Memory B cell (primary cell): ENCODE measurements at regions not wholly inside any gene's neighbourhood (a gene's known extent, or its start where the extent isn't known, plus 50 kb on each side); places are given as distances from the start of the nearest gene placed in this dataset.

Source experiments
- ATAC-seq: fragments of 150-1000 bp; cut with Tn5 transposase; 2 replicates; pipeline ENCODE4 v1.10.0; 2021; ENCODE audit warnings: low read depth, mild to moderate bottlenecking, moderate library complexity
- DNase-seq, 2 donors: peaks; one replicate each; pipeline ENCODE4 v3.0.0; 2022; ENCODE audit warnings: low spot score in 2 of 2
- H3K27ac Mint-ChIP-seq: one replicate; pipeline ENCODE4 v1.8.0; 2022; ENCODE audit warnings: mild to moderate bottlenecking, moderate library complexity, mixed read lengths
- H3K27me3 Mint-ChIP-seq: one replicate; pipeline ENCODE4 v1.8.0; 2022; ENCODE audit warnings: mixed read lengths
- H3K36me3 Mint-ChIP-seq: one replicate; pipeline ENCODE4 v1.8.0; 2022; ENCODE audit warnings: mild to moderate bottlenecking, mixed read lengths
- H3K4me1 Mint-ChIP-seq: one replicate; pipeline ENCODE4 v1.8.0; 2022; ENCODE audit warnings: mixed read lengths
- H3K4me3 Mint-ChIP-seq: one replicate; pipeline ENCODE4 v1.8.0; 2022; ENCODE audit warnings: mild to moderate bottlenecking, moderate library complexity, mixed read lengths
- H3K9me3 Mint-ChIP-seq: one replicate; pipeline ENCODE4 v1.8.0; 2022; ENCODE audit warnings: mixed read lengths

DNA sequence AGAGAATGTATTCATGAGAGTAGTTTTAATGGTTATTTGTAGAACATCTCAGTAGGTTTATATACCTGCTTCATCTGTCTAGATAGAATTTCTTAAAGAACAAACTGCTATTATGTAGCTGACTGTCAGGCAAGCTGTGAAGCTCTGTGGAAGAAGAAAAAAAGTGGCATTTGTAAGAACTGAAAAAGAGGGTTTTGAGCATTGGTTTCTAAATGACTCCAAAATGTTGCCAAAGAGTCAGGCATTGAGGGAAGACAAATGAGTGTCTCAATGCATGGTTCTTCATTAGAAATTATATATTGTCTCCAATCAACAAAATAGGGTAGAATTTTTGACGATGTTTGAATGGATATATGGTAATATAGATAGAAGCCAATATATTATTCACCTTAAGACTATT, 1276.1 kb downstream of the KCNT2 start:
- H3K4me3 Mint-ChIP-seq, result no peak overlapping the region
- H3K27ac Mint-ChIP-seq, result no peak overlapping the region
- H3K9me3 Mint-ChIP-seq, result peaks cover 5% of the 10 kb centered on the region
- DNase-seq, result no peak
- no peaks in the 10 kb centered on the region for H3K27me3 Mint-ChIP-seq
- no peak for ATAC-seq
- no peaks in the 10 kb centered on the region for H3K4me1 Mint-ChIP-seq
- no peaks in the 10 kb centered on the region for H3K36me3 Mint-ChIP-seq

DNA sequence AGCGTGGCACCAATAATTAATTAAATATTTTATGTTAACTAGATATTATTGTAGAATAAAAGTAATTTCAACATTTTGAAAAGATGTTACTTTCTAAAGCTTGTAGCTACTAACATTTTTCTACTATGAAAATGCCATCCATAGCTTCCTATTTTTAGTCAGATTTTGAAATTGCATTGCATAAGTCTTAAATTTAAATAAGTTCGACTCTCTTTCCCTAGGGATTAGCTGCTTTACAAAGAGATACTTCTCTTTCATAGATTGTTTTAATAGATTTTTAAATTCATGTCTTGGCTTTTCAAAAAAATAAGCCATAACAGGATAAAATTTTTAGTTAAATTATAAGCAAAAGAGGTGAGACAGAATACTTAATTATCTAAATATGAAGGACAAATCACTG, 1279.6 kb downstream of the KCNT2 start:
- no peaks in the 10 kb centered on the region for H3K4me1 Mint-ChIP-seq
- H3K9me3 Mint-ChIP-seq, result peaks cover 6% of the 10 kb centered on the region
- ATAC-seq (no peak), DNase-seq (no peak)
- H3K27ac Mint-ChIP-seq, result no peak overlapping the region
- no peaks in the 10 kb centered on the region for H3K27me3 Mint-ChIP-seq
- H3K36me3 Mint-ChIP-seq, result no peaks in the 10 kb centered on the region
- no peak overlapping the region for H3K4me3 Mint-ChIP-seq

DNA sequence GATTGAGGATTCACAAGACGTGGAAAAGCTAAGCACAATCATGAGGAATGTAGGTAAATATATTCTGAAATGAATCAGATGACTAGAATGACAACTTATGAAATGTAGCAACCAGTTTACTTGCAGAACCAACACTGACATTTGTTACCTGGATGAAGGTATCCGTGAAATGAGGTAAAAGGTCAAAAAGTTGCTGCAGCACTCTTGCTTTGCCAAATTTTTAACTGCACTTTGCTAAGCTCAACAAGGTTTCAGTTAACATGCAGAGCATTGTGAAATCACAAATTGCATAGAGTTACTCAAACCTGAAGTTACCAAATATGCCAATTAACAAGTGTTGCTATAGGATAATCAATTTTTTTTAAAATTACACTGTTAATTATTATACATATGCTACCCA, 1280.1 kb downstream of the KCNT2 start:
- no peaks in the 10 kb centered on the region for H3K36me3 Mint-ChIP-seq
- peaks cover 7% of the 10 kb centered on the region for H3K9me3 Mint-ChIP-seq
- H3K4me1 Mint-ChIP-seq, result no peaks in the 10 kb centered on the region
- no peaks in the 10 kb centered on the region for H3K27me3 Mint-ChIP-seq
- no peak for ATAC-seq
- DNase-seq, result no peak
- H3K4me3 Mint-ChIP-seq, result no peak overlapping the region
- no peak overlapping the region for H3K27ac Mint-ChIP-seq

DNA sequence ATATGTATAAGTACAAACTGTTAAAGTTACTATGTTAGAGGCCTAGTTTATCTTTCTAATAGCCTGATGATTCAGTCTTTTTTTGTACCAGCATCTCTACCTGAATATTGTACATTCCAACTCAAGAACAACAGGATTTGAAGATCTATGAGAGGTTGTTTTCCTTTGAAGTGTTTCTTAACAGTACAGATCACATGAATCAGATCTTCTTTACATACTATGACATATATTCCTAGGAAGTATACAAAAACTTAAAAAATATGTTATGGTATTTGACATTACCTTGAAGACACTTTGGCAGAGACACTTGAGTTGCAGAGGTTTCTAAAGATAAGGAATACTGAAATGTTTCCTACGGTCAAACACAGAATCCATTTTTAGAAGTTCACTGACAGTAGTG, 1280.9 kb downstream of the KCNT2 start:
- Mint-ChIP-seq H3K27ac (no peak overlapping the region), H3K4me3 (no peak overlapping the region), H3K9me3 (peaks cover 8% of the 10 kb centered on the region), H3K27me3 (no peaks in the 10 kb centered on the region), H3K36me3 (no peaks in the 10 kb centered on the region), H3K4me1 (no peaks in the 10 kb centered on the region)
- DNase-seq (no peak), ATAC-seq (no peak)

DNA sequence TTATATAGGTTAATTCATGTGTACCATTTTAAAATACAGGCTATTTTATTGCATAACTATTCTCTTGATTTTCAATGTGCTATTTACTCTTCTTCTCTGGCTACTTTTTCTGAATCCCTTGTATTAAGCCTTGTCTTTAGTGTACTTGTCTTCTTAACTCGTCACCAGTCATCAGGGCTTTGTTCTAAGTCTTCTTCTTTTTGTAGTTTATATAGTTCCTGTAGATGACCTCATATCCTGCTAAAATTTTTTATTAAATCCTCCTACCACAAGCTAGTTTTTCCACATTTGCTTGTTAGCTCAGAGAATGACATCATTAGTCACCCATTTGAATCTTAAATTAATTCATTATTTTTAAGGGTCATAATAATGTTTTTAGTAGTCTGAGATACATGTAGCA, 1281.9 kb downstream of the KCNT2 start:
- ATAC-seq (no peak), DNase-seq (no peak)
- no peaks in the 10 kb centered on the region for H3K4me1 Mint-ChIP-seq
- H3K27me3 Mint-ChIP-seq, result no peaks in the 10 kb centered on the region
- H3K4me3 Mint-ChIP-seq, result no peak overlapping the region
- peaks cover 8% of the 10 kb centered on the region for H3K9me3 Mint-ChIP-seq
- no peak overlapping the region for H3K27ac Mint-ChIP-seq
- H3K36me3 Mint-ChIP-seq, result no peaks in the 10 kb centered on the region

DNA sequence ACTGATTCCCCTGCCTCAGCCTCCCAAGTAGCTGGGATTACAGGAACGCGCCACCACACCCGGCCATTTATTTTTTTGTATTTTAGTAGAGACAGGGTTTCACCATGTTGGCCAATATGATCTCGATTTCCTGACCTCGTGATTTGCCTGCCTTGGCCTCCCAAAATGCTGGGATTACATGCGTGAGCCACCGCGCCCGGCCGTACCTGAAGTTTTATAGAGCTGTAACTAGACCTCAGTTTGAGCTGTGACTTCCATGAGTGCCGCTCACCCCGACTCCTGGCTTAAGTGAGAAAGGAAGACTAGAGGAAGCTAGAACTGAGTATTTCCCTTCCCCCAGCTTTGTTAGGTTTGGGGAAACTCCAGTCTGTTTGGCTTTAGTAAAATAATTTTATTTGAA, 1283.1 kb downstream of the KCNT2 start:
- no peak overlapping the region for H3K27ac Mint-ChIP-seq

DNA sequence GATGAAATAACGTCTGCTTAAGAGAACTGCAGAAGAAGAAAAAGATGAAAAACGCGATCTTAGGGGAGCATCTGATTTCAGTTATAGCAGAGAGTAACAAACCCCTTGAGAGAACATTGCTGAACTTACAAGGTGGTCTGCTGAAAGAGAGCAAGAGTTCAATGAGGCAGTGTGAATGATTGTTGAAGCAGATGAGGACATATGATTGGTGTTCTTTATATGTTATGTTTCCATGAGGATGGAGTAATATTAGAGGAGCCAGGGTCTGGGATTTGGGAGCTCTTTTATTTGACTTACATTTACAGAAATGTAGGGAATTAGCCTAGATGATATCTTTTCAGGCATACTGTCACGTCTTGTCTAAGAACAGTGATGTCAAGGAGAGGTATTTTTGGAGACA, 1302.0 kb downstream of the KCNT2 start:
- no peak overlapping the region for H3K4me3 Mint-ChIP-seq
- ATAC-seq (no peak), DNase-seq (no peak)
- no peaks in the 10 kb centered on the region for H3K4me1 Mint-ChIP-seq
- no peak overlapping the region for H3K27ac Mint-ChIP-seq
- peaks cover 2% of the 10 kb centered on the region for H3K9me3 Mint-ChIP-seq
- no peaks in the 10 kb centered on the region for H3K27me3 Mint-ChIP-seq
- H3K36me3 Mint-ChIP-seq, result no peaks in the 10 kb centered on the region

More for the DNA sequence above, 1283.1 kb downstream of the KCNT2 start:
- ATAC-seq (no peak), DNase-seq (no peak)
- Mint-ChIP-seq H3K27me3 (no peaks in the 10 kb centered on the region), H3K4me1 (no peaks in the 10 kb centered on the region), H3K9me3 (peaks cover 5% of the 10 kb centered on the region), H3K4me3 (no peak overlapping the region), H3K36me3 (no peaks in the 10 kb centered on the region)

DNA sequence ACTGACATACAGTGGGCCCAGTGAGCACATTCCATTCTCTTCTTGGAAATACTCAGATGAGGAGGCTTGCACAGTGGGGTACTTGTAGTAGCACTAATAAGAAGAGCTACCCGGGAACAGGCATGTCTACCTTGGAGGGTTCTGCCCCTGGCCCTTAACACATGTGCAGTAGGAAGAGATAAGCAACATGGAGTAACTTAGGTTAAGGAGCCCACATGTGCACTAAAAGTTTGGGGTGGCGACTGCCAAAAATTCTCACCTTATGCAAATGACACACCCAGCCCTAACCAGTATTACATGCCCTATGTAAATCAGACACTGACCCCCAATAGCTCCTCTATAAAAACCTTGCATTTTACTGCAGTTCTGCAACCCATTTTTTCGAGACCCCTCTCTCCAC, 1313.3 kb downstream of the KCNT2 start:
- Mint-ChIP-seq H3K27me3 (no peaks in the 10 kb centered on the region), H3K27ac (no peak overlapping the region), H3K36me3 (no peaks in the 10 kb centered on the region), H3K9me3 (no peaks in the 10 kb centered on the region), H3K4me1 (no peaks in the 10 kb centered on the region), H3K4me3 (no peak overlapping the region)
- DNase-seq (no peak), ATAC-seq (no peak)

DNA sequence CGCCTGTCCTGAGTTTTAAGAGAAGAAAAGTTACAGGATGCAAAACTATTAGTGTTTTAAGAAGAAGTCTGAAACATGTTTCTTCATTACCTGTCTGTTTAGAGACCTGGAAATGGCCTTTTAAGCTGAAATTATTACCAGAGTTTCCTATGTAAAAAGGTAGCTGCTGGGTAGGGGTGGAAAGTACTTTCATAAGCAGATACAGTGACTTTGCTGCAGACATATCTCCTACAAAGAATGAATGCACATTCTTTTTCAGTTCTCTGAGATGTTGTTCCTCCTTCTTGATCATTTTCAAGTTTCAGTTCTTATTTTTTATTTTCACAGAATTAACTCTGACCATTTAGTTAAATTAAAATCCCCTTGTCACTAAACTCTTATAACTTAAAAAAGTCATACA, 1329.6 kb downstream of the KCNT2 start:
- ATAC-seq, result no peak
- H3K27me3 Mint-ChIP-seq, result no peaks in the 10 kb centered on the region
- peaks cover 1% of the 10 kb centered on the region for H3K9me3 Mint-ChIP-seq
- H3K4me1 Mint-ChIP-seq, result no peaks in the 10 kb centered on the region
- DNase-seq, result no peak
- H3K27ac Mint-ChIP-seq, result no peak overlapping the region
- H3K36me3 Mint-ChIP-seq, result no peaks in the 10 kb centered on the region
- H3K4me3 Mint-ChIP-seq, result no peak overlapping the region

DNA sequence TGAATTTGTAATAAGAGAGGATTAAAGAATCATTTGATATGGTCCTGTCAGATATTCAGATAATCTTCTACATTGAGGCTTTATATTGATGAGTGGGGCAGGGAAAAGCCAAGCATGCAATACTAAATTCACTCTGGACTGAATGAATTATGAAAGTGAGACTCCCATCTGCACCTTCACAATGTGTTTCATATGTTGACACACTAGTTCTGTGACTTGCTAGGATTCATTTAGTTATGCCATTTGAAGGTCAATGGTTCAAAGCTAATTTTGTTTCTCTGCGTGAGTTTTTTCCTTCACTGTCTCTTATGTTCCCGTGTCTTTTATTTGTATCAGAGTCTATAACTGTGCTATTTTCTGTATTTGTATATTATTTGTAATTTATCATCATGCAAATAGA, 1332.5 kb downstream of the KCNT2 start:
- Mint-ChIP-seq H3K9me3 (no peaks in the 10 kb centered on the region), H3K4me3 (no peak overlapping the region), H3K4me1 (no peaks in the 10 kb centered on the region), H3K27ac (no peak overlapping the region), H3K27me3 (no peaks in the 10 kb centered on the region), H3K36me3 (no peaks in the 10 kb centered on the region)
- no peak for DNase-seq
- ATAC-seq, result no peak

DNA sequence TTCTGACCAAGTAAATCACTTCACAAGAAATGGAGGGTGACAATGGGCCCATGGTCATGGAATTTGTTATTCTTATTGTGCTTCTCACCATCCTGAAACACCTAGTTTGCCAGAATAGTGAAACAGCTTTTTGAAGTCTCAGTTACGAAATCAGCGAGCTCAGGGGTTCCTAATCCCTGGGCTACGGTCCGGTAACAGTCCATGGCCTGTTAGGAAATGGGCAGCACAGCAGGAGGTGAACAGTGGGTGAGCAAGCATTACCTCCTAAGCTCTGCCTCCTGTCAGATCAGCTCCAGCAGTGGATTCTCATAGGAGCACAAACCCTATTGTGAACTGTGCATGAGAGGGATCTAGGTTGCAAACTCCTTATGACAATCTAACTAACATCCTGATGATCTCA, 1356.3 kb downstream of the KCNT2 start:
- H3K36me3 Mint-ChIP-seq, result no peaks in the 10 kb centered on the region
- no peak overlapping the region for H3K27ac Mint-ChIP-seq
- no peak overlapping the region for H3K4me3 Mint-ChIP-seq
- H3K4me1 Mint-ChIP-seq, result no peaks in the 10 kb centered on the region
- H3K27me3 Mint-ChIP-seq, result no peaks in the 10 kb centered on the region
- ATAC-seq (no peak), DNase-seq (no peak)
- H3K9me3 Mint-ChIP-seq, result no peaks in the 10 kb centered on the region

DNA sequence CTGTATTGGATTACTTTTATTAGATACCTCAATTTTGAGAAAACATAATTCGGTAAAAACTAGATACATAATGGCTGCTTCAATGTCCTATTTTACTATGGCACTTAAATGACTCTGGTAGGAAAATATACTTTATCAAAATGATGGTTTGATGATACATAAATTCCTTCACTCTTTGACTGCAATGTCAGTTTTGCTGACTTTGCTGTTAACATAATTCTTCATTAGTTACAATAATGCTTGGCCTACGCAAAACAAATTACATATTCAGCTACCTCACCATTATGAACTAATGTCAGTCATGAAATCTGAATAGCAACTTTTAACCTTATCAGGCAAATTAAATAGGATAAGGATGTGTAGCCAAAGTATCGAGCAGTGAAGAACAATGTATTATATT, 1364.7 kb downstream of the KCNT2 start:
- Mint-ChIP-seq H3K27me3 (no peaks in the 10 kb centered on the region), H3K9me3 (peaks cover 1% of the 10 kb centered on the region), H3K4me1 (no peaks in the 10 kb centered on the region), H3K27ac (no peak overlapping the region), H3K36me3 (no peaks in the 10 kb centered on the region), H3K4me3 (no peak overlapping the region)
- DNase-seq (no peak), ATAC-seq (no peak)

DNA sequence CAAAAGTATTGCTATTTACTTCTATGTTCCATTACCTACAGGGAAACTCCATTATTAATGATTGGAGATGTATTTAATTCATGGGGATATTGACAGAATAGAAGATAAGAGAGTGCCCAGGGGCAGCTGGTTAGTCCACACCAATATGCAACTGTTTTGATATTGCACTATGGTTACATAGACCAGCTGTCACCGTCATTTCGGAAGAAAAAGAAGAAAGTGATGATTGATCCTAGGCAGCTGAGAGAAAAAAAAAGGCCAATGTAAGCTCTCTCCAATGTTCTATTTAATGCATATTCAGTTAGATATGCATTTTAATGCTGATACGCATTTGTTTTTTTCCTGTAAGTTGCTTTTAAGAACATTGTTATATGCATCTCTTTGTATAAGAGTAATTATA, 1367.2 kb downstream of the KCNT2 start:
- ATAC-seq (no peak), DNase-seq (no peak)
- peaks cover 1% of the 10 kb centered on the region for H3K9me3 Mint-ChIP-seq
- H3K27ac Mint-ChIP-seq, result no peak overlapping the region
- no peaks in the 10 kb centered on the region for H3K36me3 Mint-ChIP-seq
- no peaks in the 10 kb centered on the region for H3K27me3 Mint-ChIP-seq
- H3K4me3 Mint-ChIP-seq, result no peak overlapping the region
- no peaks in the 10 kb centered on the region for H3K4me1 Mint-ChIP-seq

DNA sequence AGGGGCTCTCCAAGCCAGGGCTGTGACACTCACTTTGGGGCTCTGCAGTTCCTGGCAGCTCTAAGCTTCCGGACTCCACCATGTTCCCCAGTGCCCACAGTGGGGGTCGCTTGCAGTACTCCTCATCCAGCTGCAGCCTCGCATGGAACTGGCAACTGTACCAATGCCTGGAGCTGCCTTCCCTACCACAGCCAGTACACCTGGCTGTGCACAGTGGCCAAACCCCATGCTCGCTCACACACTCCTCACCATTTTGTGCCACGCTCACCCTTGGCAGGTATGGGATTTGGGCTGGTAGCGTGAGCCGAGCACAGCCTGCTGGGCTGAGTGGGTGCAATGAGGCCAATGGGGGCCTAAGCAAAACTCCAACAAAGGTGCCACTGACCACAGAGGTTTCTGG, 1369.9 kb downstream of the KCNT2 start:
- DNase-seq (no peak), ATAC-seq (no peak)
- H3K9me3 Mint-ChIP-seq, result peaks cover 1% of the 10 kb centered on the region
- no peaks in the 10 kb centered on the region for H3K36me3 Mint-ChIP-seq
- no peaks in the 10 kb centered on the region for H3K4me1 Mint-ChIP-seq
- no peak overlapping the region for H3K4me3 Mint-ChIP-seq
- H3K27me3 Mint-ChIP-seq, result no peaks in the 10 kb centered on the region
- H3K27ac Mint-ChIP-seq, result no peak overlapping the region

DNA sequence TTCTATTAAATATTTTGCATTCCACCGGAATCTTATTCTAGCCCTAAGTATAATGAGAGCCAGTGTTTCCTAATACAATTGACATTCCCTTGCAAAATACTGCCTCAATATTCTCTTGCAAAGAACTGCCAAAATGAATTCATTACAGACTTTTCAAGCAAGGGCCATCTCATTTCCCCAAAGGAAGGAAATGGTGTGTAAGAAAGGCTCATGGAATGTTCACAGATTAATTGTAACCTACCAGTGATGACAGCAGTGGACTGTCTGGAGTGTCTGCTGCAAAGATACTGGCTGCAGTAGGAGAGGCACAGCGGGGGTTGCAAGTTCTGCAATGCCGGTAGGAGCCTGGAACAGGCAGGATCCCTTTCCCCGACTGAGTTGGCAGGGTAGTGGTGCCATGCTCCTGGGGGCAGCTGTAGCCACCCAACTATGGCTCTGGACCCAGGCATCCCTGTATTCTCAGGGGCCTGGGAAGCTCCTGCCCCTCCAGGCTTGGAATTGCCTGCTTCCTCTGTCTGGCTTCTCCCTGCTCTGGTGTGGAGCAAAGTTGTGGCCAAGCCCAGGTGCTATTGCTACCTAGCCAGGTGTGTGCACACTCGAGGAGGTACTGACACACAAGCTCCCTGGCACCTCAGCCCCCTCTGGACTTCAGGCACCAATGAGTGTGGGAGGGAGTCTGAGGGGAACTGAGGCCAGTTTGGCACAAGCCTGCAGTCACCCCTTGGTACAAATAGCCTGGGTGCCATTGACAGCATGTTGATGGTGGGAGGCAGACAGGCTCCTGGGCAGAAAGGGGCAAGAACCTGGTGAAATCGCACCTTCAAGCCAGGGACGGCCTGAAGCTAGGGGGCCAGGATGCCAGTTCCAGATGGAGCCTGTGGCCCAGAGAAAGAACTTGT, 1371.0 kb downstream of the KCNT2 start:
- Mint-ChIP-seq H3K36me3 (no peaks in the 10 kb centered on the region), H3K4me3 (no peak overlapping the region), H3K4me1 (no peaks in the 10 kb centered on the region), H3K27ac (no peak overlapping the region), H3K27me3 (no peaks in the 10 kb centered on the region), H3K9me3 (peaks cover 1% of the 10 kb centered on the region)
- ATAC-seq (no peak), DNase-seq (no peak)
